Activated naive CD8-positive, alpha-beta T cell treated with anti-CD3 and anti-CD28 coated beads, Interleukin-2, amount 50 U/mL, for 16 hours (primary cell): ENCODE measurements at regions not wholly inside any gene's neighbourhood (a gene's known extent, or its start where the extent isn't known, plus 50 kb on each side); places are given as distances from the start of the nearest gene placed in this dataset.

Experiments
- DNase-seq: peaks from one replicate; pipeline ENCODE4 v3.0.0-alpha.2; 2020; ENCODE audit warnings: low read depth, low spot score

DNA sequence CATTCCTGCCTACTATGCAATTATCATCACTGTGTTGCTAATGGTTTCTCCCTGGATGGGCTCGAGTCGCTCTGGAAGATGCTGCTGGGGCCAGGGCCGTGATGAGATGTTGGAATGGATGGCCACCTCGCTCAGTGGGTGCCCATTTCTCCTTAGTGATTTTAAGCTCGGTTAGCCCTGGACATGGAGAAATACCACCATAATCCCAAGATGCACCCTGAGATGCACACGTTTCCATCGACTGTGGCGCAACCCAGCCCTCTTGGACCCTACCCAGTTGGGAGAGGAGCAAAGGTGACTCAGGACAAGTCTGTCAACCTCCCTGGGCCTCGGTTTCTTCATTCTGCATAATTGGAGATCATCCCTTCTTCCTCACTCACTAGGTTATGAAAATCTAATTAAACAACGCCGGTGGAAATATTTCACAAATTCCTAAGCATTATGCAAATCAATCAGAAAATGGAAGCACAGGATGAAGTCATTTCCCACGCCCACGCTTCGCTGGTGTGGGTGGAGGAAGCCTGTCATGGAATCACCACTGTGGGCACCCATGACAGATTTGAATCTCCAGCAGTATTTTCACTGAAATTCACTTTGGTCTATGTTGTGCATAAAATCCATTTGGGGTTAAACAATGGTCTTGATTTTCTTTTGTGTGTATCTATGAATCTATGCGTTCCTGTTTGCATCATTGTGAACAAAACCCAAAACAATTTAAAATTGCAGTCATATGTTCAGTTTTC, 195.2 kb downstream of the AXIN2 start:
- DNase-seq = no peak

DNA sequence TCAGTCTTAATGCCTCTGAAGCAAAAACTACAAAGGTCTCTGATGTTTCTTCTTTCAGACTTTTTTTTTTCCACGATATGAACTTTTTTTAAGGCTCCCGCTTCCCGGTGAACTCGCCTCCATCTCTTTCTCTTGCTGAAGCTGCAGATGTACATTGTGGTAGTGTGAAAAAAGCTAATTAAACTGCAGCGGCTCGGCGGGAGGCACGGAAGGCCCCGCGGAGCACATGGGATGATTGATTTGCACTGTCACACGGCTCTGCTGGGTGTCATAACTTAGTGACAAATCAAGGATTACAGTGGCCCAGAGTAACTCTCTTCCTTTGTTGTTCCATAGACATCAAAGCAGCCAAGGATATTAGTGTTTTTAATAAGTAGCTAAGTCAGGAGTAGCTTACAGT, 196.3 kb downstream of the AXIN2 start:
- no peak for DNase-seq

DNA sequence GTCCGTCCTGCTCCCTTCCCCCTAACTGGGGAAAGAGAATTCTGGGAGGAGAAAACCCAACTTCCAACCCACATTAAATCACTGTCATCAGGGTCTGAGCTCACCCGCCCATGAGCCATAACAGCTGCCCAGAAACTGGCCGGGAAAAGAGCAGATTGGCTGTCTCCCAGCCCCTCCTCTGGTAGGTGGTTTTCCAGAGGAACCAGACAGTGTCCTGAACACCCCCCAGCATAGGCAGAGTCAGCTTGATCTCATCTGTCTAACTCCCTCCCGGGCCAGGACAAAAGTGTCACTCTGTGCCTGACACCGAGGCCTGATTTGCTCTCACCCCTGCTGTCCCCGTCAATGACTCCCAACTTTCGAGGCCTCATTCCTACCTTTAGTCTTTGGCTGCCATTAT, 197.0 kb downstream of the AXIN2 start:
- no peak for DNase-seq

DNA sequence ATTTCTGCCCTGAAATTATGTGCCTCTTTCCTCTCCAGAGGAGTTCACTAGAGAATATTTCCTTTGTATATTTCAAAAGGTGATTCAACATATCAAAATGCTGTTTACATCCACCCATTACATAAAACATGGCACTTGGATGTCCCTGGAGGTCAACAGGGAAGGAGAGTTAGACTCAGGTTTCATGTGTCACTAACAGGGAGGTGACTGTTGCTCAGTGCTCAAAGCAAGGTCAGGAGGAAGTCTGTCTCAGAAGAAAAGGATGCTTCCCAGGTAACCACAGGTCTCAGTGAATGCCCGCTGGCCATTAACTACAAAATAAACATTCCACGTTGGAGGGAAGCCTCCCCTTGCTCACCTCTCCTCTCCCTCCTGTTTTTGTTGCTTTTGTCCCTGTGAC, 198.6 kb downstream of the AXIN2 start:
- no peak for DNase-seq

DNA sequence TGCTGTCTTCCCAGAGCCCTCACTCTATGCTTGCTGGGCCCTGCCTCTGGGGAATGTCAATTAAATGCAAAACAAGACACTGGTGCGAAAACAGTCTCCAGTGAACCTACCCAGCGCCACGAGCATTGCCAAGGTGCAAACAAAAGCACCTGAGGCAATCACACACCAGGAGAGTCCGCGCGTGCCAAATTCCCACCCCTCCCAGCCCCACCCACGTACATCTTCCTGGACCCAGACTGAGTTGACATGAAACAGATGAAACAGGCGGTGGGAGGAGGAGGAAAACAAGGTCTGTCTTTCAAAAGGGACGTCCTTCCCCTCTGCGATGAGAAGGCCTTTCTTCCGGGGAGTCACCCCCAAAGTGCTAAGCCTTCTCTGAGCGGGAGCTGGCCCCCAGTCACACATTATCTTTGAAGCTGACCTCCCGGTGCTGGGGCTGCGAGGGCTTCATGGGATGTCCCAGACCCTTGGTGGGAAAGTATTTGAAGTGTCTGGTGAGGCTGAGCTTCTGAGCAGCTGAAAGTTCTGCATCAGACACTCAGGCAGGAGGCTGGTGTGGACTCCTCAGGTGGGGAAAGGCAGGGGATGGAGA, 200.4 kb downstream of the AXIN2 start:
- DNase-seq = no peak

DNA sequence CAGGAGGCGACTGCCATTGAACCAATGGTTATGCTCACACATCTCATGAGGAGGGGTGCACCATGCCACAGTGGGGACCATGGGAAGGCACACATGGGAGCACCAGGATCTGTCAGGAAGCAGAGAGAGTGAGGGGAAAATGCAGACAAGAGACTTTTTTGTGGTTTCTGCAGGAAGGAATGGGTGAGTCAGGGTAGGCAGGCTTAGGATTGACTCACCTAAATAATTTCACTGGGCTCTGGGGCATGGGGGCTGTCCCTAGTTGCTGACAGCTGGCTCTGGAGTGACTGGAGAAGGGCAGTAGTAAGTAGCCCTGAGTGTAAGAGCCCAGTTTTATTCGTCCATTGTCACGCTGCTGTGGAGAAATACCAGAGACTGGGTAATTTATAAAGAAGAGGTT, 202.4 kb downstream of the AXIN2 start:
- DNase-seq = no peak

DNA sequence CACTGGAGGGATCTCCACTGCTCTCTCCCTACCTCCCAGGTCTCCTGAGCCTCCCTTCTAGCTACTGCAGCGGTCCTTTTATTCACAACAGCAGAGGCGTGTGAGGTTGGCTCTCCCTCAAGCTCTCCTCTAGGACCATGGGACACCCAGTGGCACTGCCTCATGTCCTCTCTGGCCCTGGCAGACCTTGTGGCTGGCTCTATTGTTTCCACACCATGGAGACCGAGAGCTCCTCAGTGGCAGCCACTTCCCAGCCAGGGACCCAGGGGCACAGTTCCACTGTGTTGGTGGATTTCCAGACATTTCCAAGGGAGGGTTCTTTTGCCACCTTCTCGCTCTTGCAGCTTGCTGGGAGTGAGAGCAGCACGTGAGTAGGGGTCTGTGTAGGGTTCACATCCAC, 204.9 kb downstream of the AXIN2 start:
- DNase-seq = no peak

DNA sequence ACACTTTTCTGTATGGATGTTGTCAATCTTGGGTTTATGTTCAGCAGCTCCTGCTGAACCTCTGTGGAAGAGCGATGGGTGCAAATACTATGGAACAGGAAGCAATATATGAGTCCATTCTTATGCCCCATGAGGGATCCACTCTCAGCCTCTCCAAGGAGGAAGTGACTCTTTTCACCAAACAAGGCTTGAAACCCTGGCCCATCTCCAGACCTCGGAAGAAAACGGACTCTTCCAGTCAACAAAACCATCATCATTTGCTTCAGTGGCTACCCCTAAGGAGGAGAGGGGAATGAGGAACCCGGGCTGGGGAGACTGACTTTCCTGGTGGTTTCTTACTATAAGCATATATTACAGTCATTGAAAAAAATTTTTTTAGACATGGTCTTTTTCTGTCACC, 206.2 kb downstream of the AXIN2 start:
- DNase-seq = no peak

DNA sequence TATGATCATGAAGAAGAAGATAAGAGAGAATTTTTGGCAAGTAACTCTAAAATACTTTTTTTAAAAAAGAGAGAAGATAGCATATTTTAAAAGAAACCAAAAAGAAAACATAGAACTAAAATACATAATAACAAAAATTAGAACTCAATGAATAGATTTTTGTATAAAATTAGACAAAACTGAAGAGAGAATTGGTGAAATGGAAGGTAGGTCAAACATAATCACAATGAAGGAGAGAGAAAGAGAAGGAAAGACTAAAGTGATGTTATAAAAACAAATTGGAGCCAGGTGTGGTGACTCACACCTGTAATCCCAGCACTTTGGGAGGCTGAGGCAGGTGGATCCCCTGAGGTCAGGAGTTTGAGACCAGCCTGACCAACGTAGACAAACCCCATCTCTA, 211.5 kb downstream of the AXIN2 start:
- DNase-seq = no peak

DNA sequence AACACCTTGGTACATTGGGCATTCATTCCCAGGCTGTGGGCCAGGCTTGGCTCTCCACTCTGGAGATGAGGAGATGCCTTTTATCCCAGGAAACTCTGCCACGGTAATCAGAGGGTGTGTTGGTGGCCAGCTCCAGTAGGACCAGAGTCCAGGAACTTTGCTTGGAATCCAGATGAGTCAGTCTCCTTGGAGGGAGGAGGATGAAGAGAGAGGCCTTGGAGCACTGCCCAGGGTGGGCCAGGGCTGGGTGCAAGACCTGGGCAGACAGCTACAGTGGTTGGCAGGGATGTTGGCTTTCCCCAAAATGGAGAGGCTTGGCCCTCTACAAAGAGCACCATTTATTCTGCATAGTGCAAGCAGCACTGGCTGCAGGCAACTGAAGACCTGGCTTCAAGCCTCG, 209.0 kb downstream of the RGS9 start:
- no peak for DNase-seq

DNA sequence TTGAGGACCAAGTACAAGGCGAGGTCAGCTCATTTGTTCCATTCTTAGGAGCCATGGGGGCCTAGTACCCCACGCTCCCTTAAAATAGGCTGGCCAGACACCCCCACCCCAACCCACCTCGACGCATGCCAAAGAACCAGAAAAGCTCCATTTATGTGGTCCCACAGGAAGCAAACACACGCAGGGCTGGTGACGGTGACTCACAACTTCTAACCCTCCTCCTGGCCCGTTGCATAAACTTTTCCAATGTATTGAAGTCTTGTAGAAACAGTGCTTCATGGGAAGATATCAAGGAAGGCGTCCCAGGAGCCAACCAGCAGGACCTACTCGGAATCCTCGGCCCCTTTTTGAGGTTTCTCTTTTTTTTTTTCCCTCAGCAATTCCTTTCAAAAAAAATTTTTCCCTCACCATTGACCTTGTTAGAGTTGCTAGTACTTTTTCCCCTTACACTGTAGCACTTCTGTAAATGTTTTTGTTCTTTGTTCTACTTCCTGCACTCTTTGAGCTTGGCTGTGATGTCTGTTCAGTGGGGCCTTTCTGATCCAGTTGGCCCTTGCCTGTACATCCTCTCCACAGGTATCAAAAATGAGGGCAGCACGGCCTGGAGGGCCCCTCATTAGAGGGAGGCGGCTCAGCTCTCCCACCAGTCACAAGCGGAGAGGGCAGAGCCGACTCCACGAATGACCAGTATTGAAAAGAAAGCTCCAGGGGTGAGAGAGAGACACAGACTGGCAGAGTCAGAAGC, 208.3 kb downstream of the RGS9 start:
- DNase-seq = peak; percentile 9

DNA sequence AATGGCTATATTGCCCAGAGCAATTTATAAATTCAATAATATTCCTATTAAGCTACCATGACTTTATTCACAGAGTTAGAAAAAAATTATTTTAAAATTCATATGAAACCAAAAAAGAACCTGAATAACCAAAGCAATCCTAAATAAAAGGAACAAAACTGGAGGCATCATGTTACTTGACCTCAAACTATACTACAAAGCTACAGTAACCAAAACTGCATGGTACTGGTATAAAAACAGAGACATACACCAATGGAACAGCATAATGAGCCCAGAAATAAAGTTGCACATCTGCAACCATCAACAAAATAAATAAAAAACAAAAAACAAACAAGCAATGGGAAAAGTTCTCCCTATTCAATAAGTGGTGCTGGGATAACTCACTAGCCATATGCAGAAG, 203.2 kb downstream of the RGS9 start:
- no peak for DNase-seq

DNA sequence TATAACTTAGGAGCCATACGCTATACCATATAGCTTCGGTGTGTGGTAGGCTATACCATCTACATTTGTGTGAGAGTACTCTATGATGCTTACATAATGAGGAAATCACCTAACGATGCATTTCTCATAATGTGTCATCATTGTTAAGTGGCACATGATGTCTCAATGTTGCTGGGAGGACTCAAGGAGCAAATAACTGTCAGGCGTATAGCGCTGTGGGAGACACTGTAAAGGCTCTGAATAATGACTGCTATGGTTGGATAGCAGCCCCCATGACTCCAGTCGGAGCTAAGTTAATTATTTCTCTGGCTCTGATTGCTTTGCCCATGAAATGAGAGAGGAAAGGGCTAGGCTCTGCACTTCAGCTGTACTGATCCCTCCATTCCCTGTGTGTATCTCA, 197.2 kb downstream of the RGS9 start:
- DNase-seq = no peak

DNA sequence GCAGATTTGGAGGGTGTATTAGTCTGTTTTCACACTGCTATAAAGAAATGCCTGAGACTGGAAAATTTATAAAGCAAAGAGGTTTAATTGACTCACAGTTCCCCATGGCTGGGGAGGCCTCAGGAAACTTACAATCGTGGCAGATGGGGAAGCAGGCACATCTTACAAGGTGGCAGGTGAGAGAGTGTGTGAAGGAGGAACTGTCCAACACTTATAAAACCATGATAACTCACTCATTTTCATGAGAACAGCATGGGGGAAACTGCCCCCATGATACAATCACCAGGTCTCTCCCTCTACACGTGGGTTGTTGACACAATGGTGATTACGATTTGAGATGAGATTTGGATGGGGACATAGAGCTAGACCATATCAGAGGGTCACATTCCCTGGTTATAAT, 195.6 kb downstream of the RGS9 start:
- DNase-seq = no peak

DNA sequence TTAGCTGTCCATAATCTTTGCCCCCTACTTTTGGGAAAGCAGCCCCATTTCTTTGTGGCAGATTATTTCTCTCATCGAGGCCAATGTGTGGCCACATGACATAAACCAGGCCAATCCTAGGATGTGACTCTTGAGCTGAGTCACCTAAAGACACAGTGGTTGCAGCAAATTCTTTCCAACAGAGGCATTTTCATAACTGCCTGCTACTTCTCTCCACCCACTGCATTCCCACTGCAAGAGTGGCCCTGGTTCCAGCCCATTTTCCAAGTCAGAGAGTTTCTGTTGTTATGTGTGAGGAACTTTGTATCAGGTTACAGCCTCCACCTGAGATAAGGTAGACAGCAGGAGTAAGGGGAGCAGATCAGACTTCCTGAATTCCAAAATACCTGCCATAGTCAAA, 195.2 kb downstream of the RGS9 start:
- no peak for DNase-seq

DNA sequence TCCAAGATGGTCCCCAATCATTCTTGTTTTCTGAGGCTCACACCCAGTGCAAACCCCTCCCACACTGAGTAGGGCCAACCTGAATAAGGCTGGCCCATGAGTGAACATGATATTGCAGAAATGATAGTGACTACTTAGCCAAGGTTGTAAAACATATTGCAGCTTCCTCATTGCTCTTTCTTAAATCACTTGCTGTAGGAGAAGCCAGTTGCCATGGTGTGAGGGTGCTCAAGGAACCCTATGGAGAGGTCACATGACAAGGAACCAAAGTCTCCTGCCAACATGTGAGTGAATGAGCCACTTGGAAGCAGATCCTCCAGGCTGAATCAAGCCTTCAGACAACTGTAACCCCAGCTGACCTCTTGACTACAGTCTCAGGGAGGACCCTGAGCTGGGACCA, 191.4 kb downstream of the RGS9 start:
- DNase-seq = no peak

DNA sequence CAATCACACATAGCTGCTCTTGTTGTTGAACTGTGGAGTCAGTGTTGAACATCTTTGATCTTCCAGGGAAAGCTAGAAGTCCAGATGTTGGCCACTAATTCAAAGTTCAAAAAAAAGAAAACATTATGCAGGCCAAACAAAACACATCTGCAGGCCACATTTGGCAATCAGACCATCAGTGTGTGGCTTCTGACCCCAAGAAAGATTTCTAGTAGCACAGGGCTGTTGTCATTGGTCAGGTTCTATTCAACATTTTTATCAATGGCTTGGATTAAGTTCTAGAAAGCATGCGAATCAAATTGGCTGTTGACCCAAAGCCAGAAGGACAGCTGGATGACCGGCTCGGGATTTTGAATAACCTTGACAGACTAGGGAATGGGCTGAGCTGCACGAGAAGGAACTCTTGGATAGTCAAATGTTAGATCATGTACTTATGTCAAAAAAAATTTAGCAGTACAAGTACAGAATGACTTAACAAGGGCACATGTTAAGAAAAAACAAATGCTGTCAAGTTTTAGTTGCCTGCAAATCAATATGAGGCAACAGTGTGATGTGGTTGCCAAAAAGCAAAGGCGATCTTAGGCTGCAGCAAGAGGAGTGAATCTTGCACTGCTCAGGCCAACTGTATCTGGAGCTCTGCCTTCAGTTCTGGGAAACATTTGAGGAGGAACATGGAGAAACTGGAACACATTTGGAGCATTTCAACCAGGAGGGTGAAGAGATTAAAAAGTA, 187.6 kb downstream of the RGS9 start:
- DNase-seq = no peak

DNA sequence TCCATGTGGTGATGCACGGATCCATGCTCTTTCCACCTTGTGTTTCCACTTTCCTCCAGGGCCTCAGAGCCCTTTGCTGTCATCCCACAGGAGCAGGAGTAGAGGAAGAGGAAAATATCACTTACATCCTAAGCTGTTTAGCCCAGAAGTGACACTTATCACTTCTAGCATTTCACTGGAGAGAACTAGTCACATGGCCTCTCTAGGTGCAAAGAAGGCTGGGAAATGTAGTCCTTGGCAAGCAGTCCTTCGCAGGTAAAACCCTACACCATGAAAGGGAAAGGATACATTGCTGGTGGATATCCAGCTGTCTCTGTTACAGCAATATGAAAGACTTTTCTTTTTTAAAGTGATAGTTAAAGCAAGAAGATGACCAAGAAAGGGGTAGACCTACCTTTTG, 185.9 kb downstream of the RGS9 start:
- DNase-seq = no peak

DNA sequence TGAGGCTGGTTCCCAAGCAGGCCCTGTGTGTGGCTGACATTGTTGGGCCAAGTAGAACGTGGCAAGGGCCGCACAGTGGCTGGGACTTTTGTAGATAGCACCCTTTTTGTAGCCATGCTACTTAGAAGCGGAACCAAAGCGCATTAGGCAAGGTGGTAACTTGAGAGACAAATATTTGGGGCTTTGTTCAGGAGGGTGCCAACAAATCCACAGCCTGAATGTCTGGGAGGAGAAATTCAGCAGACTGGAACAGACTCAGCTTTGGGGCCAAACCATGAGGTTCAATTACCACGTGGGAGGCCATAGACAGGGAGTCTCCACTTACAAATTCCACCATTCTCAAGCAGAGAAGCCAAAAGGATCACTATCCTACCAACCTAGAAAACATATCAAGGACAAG, 183.7 kb downstream of the RGS9 start:
- no peak for DNase-seq

DNA sequence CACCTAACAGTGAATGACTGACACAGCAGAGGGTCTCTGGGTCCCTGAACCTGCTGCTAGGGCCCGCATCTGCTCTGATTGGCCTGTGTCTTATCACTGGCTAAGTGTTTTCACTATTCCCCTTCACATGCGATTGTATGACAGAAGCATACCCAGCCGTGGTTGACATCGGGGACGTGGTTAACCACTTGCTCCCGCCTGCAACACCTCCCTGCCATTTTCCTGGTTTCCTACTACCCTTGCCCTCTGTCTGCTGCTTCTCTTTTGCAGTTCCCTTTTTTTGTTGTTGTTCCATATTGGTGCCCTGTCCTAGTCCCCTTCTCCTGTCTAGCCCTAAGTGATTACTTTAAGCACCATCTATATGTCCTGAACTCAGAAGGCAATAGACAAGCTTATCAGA, 177.0 kb downstream of the RGS9 start:
- no peak for DNase-seq

DNA sequence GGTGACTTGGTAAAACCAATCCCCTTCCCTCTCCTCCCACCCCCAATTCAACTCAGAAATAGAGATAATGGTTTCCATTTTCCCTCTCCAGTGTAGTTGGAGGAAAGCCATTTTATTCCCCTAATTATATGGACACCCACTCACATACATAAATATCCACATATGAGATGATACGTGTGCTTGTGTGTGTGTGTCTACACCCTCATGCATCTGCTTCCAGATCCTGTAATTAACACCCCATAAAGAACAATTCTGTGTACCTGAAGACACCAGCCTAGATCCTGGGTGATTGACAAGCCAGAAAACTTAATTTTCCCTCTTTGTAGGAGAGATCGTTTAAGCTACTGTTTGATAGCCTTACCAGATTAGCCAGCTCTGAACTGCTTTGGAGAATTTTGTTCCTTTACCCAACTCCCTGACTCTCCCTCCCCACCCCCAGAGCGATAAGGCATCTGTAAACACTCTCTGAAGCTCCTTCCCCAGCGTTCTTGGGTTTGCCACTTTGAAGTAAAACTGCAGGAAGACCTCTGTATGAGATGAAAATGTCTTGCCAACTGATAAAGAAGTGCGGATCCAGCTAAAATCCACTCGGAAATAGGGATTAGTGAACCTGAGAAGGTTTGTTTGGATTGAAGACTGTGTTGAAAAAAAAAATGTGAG, 175.7 kb downstream of the RGS9 start:
- no peak for DNase-seq

DNA sequence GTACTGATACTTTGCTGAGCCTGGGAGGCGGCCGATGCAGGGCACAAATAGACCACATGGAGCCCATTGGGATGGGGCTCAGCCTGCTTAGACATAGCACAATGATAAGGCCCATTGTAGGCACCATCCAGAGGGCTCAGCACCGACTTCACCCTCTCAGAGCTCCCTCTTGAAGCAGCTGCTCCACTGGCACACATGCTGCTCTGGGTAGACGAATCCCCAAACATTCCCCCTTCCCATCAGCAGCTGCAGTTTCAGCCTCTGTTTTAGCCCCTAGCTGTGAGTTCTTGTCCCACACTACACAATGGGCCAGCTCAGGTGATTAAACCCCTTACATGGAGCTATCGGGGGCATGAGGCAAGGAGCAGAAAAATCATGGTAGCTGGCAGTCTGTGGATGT, 174.1 kb downstream of the RGS9 start:
- no peak for DNase-seq
